Naive thymus-derived CD4-positive, alpha-beta T cell (primary cell): ENCODE measurements at regions not wholly inside any gene's neighbourhood (a gene's known extent, or its start where the extent isn't known, plus 50 kb on each side); places are given as distances from the start of the nearest gene placed in this dataset.

Experiments used
- ATAC-seq: fragments of 150-1000 bp; cut with Tn5 transposase; 2 replicates; pipeline ENCODE4 v1.10.0; 2021; ENCODE audit warnings: mild to moderate bottlenecking, moderate library complexity
- CTCF ChIA-PET: fragments of 350-600 bp; sonication (Branson Sonifier 250); formaldehyde crosslinking; loops from one replicate; lab custom pipeline; 2021; ENCODE audit warnings: antibody characterized with exemption; lab: Charles Lee
- POLR2A ChIA-PET: fragments of 350-600 bp; sonication (Branson Sonifier 250); formaldehyde crosslinking; loops from one replicate; lab custom pipeline; 2021; ENCODE audit warnings: antibody characterized with exemption, inconsistent platforms; lab: Charles Lee
- DNase-seq, 9 donors: peaks; one replicate each; pipeline versions ENCODE4 v3.0.0 to v3.0.0-alpha.2; 2020 to 2022; ENCODE audit warnings: mixed read lengths in 1 of 9
- H3K27ac ChIP-seq: one replicate; pipeline ENCODE4 v1.7.0; 2013; ENCODE audit warnings: mild to moderate bottlenecking, low read depth, low read length, moderate library complexity
- H3K27me3 ChIP-seq, 2 donors: one replicate each; pipeline ENCODE4 v1.7.0; 2013; ENCODE audit warnings: low read length in 2 of 2, mild to moderate bottlenecking in 2 of 2, moderate library complexity in 2 of 2; ENCODE audit not compliant: control insufficient read depth in 2 of 2, insufficient read depth in 2 of 2
- H3K36me3 ChIP-seq, 3 experiments: 1 replicate in 2 of 3; 2 replicates in 1 of 3; pipeline ENCODE4 v1.7.0; 2013; ENCODE audit warnings: low read length in 3 of 3, mild to moderate bottlenecking in 3 of 3, moderate library complexity in 1 of 3; ENCODE audit not compliant: insufficient read depth in 3 of 3, control insufficient read depth in 2 of 3
- H3K4me1 ChIP-seq, 2 donors: one replicate each; pipeline ENCODE4 v1.7.0; 2013; ENCODE audit warnings: low read length in 2 of 2, mild to moderate bottlenecking in 2 of 2, moderate library complexity in 1 of 2; ENCODE audit not compliant: control insufficient read depth in 2 of 2, insufficient read depth in 2 of 2
- H3K4me3 ChIP-seq: 2 replicates; pipeline ENCODE4 v1.7.0; 2013; ENCODE audit warnings: mild to moderate bottlenecking, low read length
- H3K9me3 ChIP-seq, 3 experiments: 1 replicate in 2 of 3; 2 replicates in 1 of 3; pipeline ENCODE4 v1.7.0; 2013; ENCODE audit warnings: low read length in 3 of 3; ENCODE audit not compliant: control insufficient read depth in 2 of 3
- H3K27ac Mint-ChIP-seq, 9 donors: one replicate each; pipeline ENCODE4 v1.8.0; 2020 to 2022; ENCODE audit warnings: mixed read lengths in 9 of 9, mild to moderate bottlenecking in 8 of 9, moderate library complexity in 5 of 9, inconsistent platforms in 2 of 9
- H3K27me3 Mint-ChIP-seq, 5 donors: one replicate each; pipeline ENCODE4 v1.8.0; 2021 to 2022; ENCODE audit warnings: mixed read lengths in 5 of 5, mild to moderate bottlenecking in 1 of 5
- H3K36me3 Mint-ChIP-seq, 5 donors: one replicate each; pipeline ENCODE4 v1.8.0; 2020 to 2022; ENCODE audit warnings: mixed read lengths in 5 of 5, mild to moderate bottlenecking in 3 of 5, inconsistent platforms in 1 of 5
- H3K4me1 Mint-ChIP-seq, 7 donors: one replicate each; pipeline ENCODE4 v1.8.0; 2020 to 2022; ENCODE audit warnings: mixed read lengths in 7 of 7, mild to moderate bottlenecking in 3 of 7, inconsistent platforms in 1 of 7
- H3K4me3 Mint-ChIP-seq, 10 donors: one replicate each; pipeline ENCODE4 v1.8.0; 2020 to 2022; ENCODE audit warnings: mild to moderate bottlenecking in 10 of 10, mixed read lengths in 10 of 10, moderate library complexity in 6 of 10, inconsistent platforms in 2 of 10
- H3K9me3 Mint-ChIP-seq, 11 donors: one replicate each; pipeline ENCODE4 v1.8.0; 2020 to 2022; ENCODE audit warnings: mixed read lengths in 11 of 11, mild to moderate bottlenecking in 4 of 11, inconsistent platforms in 1 of 11, moderate library complexity in 1 of 11
- intact Hi-C, 2 donors: fragments of 100-400 bp; cut with micrococcal nuclease; formaldehyde crosslinking; loops; one replicate each; pipeline ENCODE4 v1.15.1; 2023

GRCh38 chr9:126276056-126276728 lies 50.4 kb upstream of the MVB12B start:
- CTCF ChIA-PET, result no interaction called here
- intact Hi-C loops, result no loop called here
- ATAC-seq, result no peak

More at GRCh38 chr9:126276056-126276728, 50.4 kb upstream of the MVB12B start:
- Mint-ChIP-seq H3K4me3 (no peak overlapping the region), H3K27ac (no peak overlapping the region), H3K4me1 (no peaks in the 10 kb centered on the region), H3K36me3 (peaks cover 0 to 4% (median 0%) of the 10 kb centered on the region in 5 donors), H3K27me3 (peaks cover 15 to 38% (median 31%) of the 10 kb centered on the region in 5 donors), H3K9me3 (peaks cover 0 to 29% (median 7%) of the 10 kb centered on the region in 11 donors)
- no peaks in the 10 kb centered on the region for H3K27me3 ChIP-seq
- H3K4me3 ChIP-seq, result no peak overlapping the region
- no peaks in the 10 kb centered on the region for H3K9me3 ChIP-seq
- no peaks in the 10 kb centered on the region for H3K36me3 ChIP-seq
- no peaks in the 10 kb centered on the region for H3K4me1 ChIP-seq
- no peak overlapping the region for H3K27ac ChIP-seq
- DNase-seq, result no peak
- POLR2A ChIA-PET, result no interaction called here
